Left renal pelvis (tissue), 4 donors: ENCODE measurements at regions not wholly inside any gene's neighbourhood (a gene's known extent, or its start where the extent isn't known, plus 50 kb on each side); places are given as distances from the start of the nearest gene placed in this dataset.

Experiments
- DNase-seq, 4 donors: peaks; one replicate each; pipeline ENCODE4 v3.0.0-alpha.2; 2013; ENCODE audit warnings: low read depth in 4 of 4, low spot score in 3 of 4

DNA sequence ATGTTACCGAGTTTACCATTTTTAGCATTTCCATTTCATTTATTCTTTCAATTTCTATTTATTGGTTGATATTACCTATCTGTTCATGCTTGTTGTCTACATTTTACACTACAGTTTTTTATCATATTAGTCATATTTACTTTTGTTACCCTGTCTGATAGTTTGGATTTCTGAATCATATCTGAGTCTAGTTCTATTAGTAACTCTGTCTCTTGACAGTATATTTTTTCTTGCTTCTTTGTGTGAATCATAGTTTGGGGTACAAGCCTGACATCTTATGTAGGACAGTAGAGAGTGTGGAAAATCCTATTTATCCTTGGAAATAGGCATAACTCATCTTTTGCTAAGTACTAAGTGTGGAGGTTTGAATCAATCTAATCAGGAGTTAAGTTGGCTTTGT, 263.9 kb upstream of the SESN3 start:
- DNase-seq = no peak

DNA sequence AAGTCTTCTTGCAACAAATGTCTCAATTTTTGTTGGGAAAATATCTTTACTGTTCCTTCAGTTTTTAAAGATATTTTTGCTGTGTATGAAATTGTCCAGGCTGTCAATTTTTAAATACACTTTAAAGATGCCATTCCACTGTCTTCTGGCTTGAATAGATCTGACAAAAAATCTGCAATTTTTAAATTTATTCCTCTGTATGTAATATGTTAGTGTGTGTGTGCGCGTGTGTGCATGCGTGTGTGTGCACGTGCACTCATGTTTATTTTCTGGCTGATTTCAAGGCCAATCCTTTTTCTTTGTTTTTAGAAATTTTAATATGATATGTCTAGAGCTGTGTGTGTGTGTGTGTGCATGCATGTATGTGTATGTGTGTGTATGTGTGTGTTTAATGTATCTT, 263.2 kb upstream of the SESN3 start:
- no peak for DNase-seq

DNA sequence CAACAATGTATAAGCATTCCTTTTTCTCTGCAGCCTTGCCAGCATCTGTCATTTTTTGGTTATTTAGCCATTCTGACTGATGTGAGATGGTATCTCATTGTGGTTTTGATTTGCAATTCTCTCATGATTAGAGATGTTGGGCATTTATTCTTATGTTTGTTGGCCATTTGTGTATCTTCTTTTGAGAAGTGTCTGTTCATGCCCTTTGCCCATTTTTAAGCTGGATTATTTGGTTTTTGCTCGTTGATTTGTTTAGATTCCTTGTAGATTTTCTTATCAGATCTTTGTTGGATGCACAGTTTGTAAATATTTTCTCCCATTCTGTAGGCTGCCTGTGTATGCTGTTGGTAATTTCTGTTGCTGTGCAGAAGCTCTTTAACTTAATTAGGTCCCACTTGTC, 259.6 kb upstream of the SESN3 start:
- DNase-seq = no peak

DNA sequence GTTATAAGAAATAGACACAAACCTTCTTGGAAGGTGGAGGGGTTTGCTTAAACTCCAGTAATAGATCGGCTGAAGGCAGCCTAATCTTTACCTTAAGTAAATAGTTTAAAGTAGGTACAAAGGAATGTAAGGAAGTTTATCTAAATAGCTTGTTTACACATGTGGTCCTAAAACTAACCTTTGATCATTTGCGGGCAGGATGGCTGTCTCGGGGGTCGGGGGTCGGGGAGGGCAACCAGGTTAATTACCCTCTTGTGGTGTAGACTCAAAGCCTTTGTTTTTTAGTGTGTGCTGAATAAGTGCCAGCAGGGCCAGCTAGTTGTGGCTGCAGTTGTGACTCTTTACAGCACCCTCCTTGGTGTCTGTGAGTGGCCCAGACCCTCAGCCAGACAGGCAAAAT, 256.9 kb upstream of the SESN3 start:
- no peak for DNase-seq

DNA sequence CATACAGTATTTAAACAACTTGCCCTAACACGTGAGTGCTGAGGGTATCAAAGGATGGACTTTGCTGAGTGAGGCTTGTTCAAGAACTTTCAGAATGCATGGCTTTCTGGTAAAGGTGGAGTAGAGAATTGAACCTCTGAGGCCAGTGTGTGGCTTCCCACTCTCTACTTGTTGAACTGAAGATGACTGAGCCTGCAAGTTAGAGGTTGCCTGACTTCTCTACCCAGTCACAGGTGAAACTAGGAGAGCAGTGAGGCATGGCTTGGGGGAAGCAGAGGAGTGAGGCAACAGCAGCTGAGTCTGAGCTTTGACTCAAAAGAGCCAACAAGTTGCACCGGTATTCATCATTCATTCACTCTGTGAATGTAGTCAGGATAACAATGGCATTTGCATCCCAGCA, 256.4 kb upstream of the SESN3 start:
- DNase-seq = no peak

GRCh38 chr11:95486979-95487378, 256.0 kb upstream of the SESN3 start:
- DNase-seq = no peak

DNA sequence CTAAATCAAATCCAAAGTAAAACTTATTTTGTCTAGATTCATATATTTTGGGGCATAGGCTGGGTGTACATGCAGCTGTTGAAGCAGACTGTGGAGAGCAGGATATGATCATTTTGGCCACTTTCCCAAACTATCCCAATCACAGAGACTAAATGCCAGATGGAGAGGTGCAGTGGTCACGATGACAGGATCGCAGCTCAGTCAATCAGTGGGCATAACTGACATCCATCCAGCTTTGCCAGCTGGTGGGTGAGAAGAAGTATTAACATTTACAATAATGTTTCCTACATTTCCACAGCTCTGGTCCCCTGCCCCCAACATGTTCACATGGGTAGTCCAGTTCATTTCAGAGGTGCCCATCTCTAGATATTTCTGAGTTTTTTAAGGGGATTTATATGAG, 255.5 kb upstream of the SESN3 start:
- no peak for DNase-seq

DNA sequence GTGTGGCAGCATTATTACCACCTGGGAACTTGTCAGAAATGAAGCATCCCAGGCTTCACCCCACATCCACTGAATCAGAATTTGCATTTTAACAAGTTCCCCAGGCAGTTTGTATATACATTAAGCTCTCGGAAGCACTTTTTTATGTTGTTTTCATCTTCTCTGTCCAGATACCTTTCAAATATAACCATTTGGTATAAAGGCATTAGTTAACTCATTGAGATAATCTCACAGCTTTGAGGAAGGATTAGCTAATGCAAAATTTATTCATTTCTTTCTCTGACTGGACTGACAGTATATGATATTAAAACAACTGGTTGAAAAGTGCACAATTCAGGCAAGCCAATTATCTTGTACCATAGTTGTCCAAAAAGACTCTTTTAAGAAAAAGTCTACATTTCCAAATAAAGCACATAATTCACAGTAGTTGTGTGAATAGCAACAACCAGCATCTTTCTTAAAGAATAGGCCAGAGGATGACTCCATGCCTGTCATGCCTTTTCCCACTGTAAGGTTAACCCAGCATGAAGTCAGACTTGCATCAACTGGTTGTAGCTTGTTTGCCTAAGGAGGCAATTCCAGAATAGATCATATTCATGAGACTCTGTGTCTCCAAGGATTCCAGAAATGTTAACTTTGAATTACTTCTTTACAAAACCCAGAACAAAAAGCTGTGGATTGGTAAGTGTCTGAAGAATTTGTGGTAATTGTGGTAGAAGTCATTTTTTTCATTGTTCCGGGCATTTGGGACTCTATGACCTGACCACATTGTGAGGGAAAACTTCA, 254.3 kb upstream of the SESN3 start:
- no peak for DNase-seq

GRCh38 chr11:95483339-95483738, 252.3 kb upstream of the SESN3 start:
- no peak for DNase-seq

DNA sequence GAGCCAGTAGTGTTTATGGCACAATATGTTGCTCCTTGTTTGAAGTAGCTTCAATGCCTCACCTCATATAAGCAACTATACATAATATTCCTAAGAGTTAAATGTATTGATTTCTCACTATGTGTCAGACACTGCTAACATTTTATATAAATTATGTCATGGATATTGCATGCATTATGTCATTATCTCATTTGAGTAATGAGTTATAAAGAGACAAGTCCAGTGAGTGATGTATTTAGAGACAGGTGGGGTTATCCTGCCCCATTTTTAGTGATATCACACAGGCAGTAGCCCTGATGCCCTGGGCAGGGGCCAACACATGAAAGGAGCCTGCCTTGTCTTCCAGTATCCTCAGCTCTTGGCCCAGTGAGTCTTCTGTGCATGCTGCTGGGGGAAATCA, 247.0 kb upstream of the SESN3 start:
- DNase-seq = no peak

GRCh38 chr11:95469258-95469657, 238.3 kb upstream of the SESN3 start:
- no peak for DNase-seq

GRCh38 chr11:95466416-95466815, 235.4 kb upstream of the SESN3 start:
- DNase-seq = no peak

- DNase-seq = no peak
Observed at GRCh38 chr11:95465887-95466286, 234.9 kb upstream of the SESN3 start.

- no peak for DNase-seq
Observed at GRCh38 chr11:95461858-95462257, 230.9 kb upstream of the SESN3 start.

GRCh38 chr11:95461348-95461747, 230.3 kb upstream of the SESN3 start:
- no peak for DNase-seq

GRCh38 chr11:95459291-95460042, 228.5 kb upstream of the SESN3 start:
- DNase-seq = peak in 2 of 4 donors; percentile 15 to 20

- no peak for DNase-seq
Observed at GRCh38 chr11:95456714-95457491, 225.9 kb upstream of the SESN3 start.

- DNase-seq = no peak
Observed at GRCh38 chr11:95455228-95455970, 224.4 kb upstream of the SESN3 start.

DNA sequence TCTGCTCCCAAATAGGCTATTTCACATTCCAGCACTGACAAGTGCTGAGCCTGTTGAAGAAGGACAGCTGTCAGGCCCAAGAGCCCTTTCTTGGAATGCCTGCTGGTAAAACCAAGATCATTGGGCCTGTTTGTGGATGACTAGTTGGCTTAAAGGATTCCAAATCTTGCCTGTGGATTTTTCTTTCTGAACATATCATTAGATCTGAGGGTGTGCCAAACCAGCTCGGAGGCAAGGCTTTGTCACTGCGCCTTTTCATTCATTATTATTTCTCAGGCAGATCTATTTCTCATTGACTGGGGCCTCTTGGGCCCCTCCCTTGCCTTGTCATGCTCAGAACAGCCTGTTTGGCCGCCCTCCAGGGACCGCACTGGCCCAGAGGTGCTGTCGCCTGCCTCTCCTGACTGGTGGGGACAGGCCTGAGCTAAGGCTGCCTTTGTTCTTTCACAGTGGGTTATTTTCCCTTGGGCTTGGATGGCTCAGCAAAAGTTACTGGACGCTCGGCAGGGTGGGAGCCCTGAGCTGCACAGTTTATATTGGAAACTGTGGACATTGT, 222.7 kb upstream of the SESN3 start:
- DNase-seq = no peak

DNA sequence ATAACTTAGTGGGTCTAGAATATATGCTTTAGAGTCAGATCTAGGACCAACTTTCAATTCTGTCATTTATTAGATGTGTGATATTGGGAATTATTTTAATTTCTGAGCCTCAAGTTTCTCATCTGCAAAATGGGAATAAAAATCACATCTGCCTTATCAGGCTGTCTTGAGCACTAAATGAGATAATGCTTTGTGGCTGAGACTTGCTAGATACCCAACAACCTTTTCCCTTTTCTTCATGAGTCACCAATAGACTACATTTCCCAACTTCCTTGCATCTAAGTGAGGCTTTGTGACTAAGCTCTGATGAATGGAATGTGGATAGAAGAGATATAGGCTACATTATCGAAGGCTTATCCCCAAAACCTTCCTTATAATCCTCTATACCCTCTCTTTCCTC, 220.7 kb upstream of the SESN3 start:
- no peak for DNase-seq
